ENCODE measurements at regions not wholly inside any gene's neighbourhood (a gene's known extent, or its start where the extent isn't known, plus 50 kb on each side); places are given as distances from the start of the nearest gene placed in this dataset.
"Not testable (repeated sequence)": the region's sequence is repeated elsewhere in the genome, so short reads cannot be mapped to it uniquely, and the experiment has no call there.

DNA sequence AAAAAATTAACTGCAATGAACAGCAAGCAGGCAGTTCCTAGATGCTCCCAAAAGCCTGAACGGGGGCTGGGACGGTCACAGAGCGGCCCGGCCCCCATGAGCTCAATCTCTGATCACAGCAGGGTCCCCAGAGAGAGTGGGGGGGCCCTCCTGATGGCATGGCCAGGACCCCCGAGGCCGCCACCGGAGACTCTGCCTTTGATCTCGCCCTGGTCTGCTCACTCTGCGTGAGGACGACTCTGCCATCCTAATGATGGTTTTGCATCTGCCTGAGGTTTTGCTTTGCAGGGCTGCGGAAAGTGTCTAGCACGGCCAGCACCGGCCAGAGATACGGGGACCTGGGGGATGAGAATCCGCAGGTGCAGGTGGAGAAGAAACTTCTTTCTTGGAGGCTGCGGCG is 103.8 kb downstream of the SHOX start:
- no peak for DNase-seq (ENCODE audit: low read depth)

DNA sequence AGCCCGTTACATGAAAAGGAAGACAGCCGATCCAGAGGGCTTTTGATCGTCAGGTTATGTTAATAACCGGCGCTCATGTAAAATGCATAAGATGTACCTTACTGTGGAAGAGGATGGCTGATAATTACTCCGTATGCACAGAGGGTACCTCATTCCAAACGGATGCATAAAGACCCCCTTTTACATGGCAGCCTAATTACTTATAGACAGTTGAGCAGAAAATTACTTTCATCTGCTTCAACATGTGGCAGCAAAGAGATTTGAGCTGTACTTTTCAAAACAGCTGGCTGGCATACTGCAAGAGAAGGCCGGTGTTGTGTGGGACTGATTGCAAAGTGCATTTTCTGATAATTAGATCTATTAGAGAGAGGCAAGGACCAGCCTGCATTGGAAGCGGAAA is 103.4 kb downstream of the SHOX start:
- DNase-seq (ENCODE audit: low read depth), result no peak

DNA sequence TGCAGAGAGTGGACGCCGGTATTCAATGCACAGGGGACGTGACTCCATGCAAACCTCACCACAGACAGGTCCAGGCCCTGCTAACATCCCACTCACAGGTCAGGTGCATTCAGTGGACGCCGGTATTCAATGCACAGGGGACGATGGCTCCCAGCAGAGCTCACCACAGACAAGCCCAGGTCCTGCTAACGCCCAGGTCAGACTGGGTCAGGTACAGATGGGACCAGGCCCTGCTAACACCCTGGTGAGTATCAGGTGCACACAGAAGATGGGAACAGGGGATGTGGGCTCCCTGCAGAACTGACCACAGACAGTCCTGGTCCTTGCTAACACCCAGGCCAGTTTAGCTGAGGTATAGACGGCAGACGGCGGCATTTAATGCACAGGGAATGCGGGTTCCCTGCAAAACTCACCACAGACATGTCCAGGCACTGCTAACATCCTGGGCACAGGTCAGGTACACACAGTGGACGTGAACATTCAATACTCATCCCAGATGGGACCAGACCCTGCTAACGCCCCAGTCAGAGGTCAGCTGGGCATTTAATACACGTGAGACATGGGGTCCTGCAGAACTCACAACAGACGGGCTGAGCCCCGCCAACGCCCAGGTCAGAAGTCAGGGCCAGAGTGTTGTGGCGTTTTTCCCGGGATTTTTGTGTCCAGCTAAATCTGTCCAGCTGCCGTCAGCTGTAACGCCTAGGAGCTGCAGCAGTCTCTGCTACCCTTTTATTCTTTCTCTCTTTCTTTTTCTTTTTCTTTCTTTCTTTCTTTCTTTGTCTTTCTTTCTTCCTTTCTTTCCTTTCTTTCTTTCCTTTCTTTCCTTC is 99.2 kb downstream of the SHOX start:
- DNase-seq (ENCODE audit: low read depth), result no peak

DNA sequence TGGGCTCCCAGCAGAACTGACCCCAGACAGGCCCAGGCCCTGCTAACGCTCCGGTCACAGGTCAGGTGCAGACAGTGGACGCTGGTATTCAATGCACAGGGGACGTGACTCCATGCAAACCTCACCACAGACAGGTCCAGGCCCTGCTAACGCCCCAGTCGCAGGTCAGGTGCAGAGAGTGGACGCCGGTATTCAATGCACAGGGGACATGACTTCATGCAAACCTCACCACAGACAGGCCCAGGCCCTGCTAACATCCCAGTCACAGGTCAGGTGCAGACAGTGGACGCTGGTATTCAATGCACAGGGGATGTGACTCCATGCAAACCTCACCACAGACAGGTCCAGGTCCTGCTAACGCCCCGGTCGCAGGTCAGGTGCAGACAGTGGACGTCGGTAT is 98.5 kb downstream of the SHOX start:
- DNase-seq (ENCODE audit: low read depth), result not testable (repeated sequence)

- DNase-seq (ENCODE audit: low read depth), result not testable (repeated sequence)
Measured at GRCh38 chrX:728639-729038, 98.0 kb downstream of the SHOX start.

GRCh38 chrX:727738-728621 is 97.4 kb downstream of the SHOX start:
- DNase-seq (ENCODE audit: low read depth), result no peak

- DNase-seq (ENCODE audit: low read depth), result no peak
Measured at GRCh38 chrX:725971-726370, 95.4 kb downstream of the SHOX start.

GRCh38 chrX:724256-724655 is 93.7 kb downstream of the SHOX start:
- DNase-seq (ENCODE audit: low read depth), result no peak

- no peak for DNase-seq (ENCODE audit: low read depth)
Measured at GRCh38 chrX:723781-724180, 93.2 kb downstream of the SHOX start.

DNA sequence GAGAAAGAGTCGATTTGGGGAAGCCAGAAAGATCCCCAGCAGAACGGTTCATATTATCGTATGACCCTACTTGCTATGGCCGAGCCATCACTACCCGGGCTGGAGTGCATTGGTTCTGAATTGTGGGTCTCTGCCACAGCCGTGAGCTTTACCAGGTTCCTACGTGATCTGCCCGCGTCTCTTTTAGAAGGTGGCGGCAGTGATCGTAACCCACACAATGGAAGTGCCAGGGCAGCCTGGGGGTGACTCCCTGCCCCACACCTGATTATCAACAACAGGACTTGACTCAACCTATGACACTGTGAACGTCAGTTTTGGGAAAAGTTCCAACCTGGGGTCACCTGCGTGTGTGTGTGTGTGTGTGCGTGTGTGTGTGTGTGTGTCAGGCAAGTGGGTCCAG is 90.8 kb downstream of the SHOX start:
- no peak for DNase-seq (ENCODE audit: low read depth)

DNA sequence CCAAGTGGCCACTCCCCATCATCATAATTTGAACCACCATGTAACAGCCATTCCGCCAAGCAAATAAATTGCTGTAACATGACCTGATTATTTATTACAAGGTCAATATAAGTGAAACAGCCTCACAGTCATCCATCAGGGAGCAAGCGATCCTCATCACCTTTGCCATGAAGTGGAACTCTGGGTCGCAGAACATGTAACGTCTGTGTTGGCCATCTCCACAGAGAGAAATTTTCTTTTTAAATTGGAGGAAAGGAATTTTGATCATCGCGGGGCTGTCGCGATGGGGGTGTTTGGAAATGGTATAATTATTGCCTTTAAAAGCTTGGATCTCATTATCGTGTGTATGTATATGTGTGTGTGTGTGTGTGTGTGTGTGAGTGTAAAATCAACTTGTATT is 90.2 kb downstream of the SHOX start:
- DNase-seq (ENCODE audit: low read depth), result no peak

GRCh38 chrX:720250-720649 is 89.7 kb downstream of the SHOX start:
- DNase-seq (ENCODE audit: low read depth), result no peak

DNA sequence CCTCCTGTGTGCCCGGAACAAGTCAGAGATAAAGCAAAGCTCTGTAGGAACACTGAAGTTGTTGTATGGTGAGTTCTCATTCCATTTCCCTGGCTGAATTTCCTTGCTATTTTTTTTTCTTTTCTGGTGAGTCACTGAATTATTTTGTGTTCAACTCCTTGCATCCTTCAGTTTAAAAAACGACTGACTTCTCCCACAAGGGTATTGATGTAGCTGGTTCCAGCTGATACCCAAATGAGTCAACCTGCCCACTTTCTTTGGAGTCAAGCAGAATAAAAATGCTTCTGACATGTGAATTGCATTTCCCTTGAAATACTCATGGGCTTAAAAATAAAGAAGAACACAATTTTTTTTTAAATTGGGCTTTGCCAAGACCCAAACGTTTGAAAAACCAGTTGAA is 85.5 kb downstream of the SHOX start:
- DNase-seq (ENCODE audit: low read depth), result no peak

GRCh38 chrX:714131-714530 is 83.5 kb downstream of the SHOX start:
- no peak for DNase-seq (ENCODE audit: low read depth)
